Right lobe of liver (tissue), 6 donors: ENCODE measurements at regions not wholly inside any gene's neighbourhood (a gene's known extent, or its start where the extent isn't known, plus 50 kb on each side); places are given as distances from the start of the nearest gene placed in this dataset.

Experiments used
- ATAC-seq, 4 donors: fragments of 200-7000 bp; cut with Tn5 transposase; one replicate each; pipeline ENCODE4 v1.9.1; 2020; ENCODE audit warnings: mild to moderate bottlenecking in 4 of 4, moderate library complexity in 4 of 4
- DNase-seq, 3 donors: peaks; one replicate each; pipeline ENCODE4 v3.0.0-alpha.2; 2020
- H3K27ac ChIP-seq, 3 donors: fragments of 200-600 bp; one replicate each; pipeline ENCODE4 v1.8.0; 2022
- H3K27me3 ChIP-seq, 2 donors: fragments of 200-600 bp; one replicate each; pipeline ENCODE4 v1.8.0; 2022
- H3K36me3 ChIP-seq, 4 donors: fragments of 200-600 bp; sonication (generic) in 1 of 4; one replicate each; pipeline versions ENCODE4 v1.5.1 to v1.8.0; 2017 to 2022; ENCODE audit warnings: control low read depth in 1 of 4
- H3K4me1 ChIP-seq, 4 donors: fragments of 200-600 bp; sonication (generic) in 1 of 4; one replicate each; pipeline versions ENCODE4 v1.5.1 to v1.8.0; 2017 to 2022; ENCODE audit warnings: control low read depth in 1 of 4
- H3K4me3 ChIP-seq, 3 donors: fragments of 200-600 bp; one replicate each; pipeline ENCODE4 v1.8.0; 2022
- H3K9me3 ChIP-seq, 4 donors: fragments of 200-600 bp; sonication (generic) in 1 of 4; one replicate each; pipeline versions ENCODE4 v1.5.1 to v1.8.0; 2017 to 2022; ENCODE audit warnings: control low read depth in 1 of 4
- CTCF ChIP-seq, 4 donors: fragments of 200-600 bp in 3 of 4; fragments of 450-650 bp in 1 of 4; IDR thresholded peaks; one replicate each; pipeline versions ENCODE4 v1.5.1 to v1.8.0; 2016 to 2022; ENCODE audit warnings: antibody characterized with exemption in 4 of 4, mild to moderate bottlenecking in 2 of 4
- POLR2A ChIP-seq: fragments of 450-650 bp; IDR thresholded peaks from one replicate; pipeline ENCODE4 v1.6.1; 2017; ENCODE audit warnings: antibody characterized with exemption, mild to moderate bottlenecking
- WGBS: methylation state at CpG from one replicate; pipeline ENCODE4 v1.1.6; 2018; ENCODE audit warnings: low coverage, low lambda C conversion rate; ENCODE audit not compliant: insufficient coverage; ENCODE audit errors: missing lambda C conversion rate; 5-methylcytosine and 5-hydroxymethylcytosine counted together
- intact Hi-C, 2 donors: fragments of 100-400 bp; cut with DNase I; formaldehyde crosslinking; loops; one replicate each; pipeline versions ENCODE4 v1.11.2 to v1.14.1; 2022
- donor health status: DM: no; HTN: yes; CAD: no.
- donor health status: DM: no; HTN: no; CAD: no.
- donor health status: DM: no; HTN: no; CAD: no.
- donor health status: DM: no; HTN: yes; CAD: no.
- donor health status: DM: no; HTN: yes; CAD: no.

- TF ChIP-seq CTCF (IDR thresholded peaks at IDR 0.05): no peak
- TF ChIP-seq POLR2A: no peak
- no peak for ATAC-seq
- DNase-seq: no peak
- Histone ChIP-seq H3K4me3 (no peak overlapping the region), H3K4me1 (no peaks in the 10 kb centered on the region), H3K36me3 (no peaks in the 10 kb centered on the region), H3K27ac (no peak overlapping the region), H3K9me3 (no peaks in the 10 kb centered on the region), H3K27me3 (no peaks in the 10 kb centered on the region)
- intact Hi-C loops: no loop called here
- WGBS: 72% methylated on average over 4 of the region's 4 CpGs
These were observed 68.5 kb upstream of the CACNA2D3 start for GRCh38 chr3:54053882-54054281.

GRCh38 chr3:54053211-54053610 is 69.1 kb upstream of the CACNA2D3 start:
- H3K4me3 ChIP-seq: no peak overlapping the region
- no peak for ATAC-seq
- H3K9me3 ChIP-seq: no peaks in the 10 kb centered on the region
- no peak for DNase-seq
- TF ChIP-seq POLR2A (no peak), CTCF (IDR thresholded peaks at IDR 0.05) (no peak)
- H3K4me1 ChIP-seq: no peaks in the 10 kb centered on the region
- 52% methylated on average over 4 of the region's 5 CpGs for WGBS
- H3K27me3 ChIP-seq: no peaks in the 10 kb centered on the region
- intact Hi-C loops: no loop called here
- no peaks in the 10 kb centered on the region for H3K36me3 ChIP-seq
- H3K27ac ChIP-seq: no peak overlapping the region

- no peaks in the 10 kb centered on the region for H3K9me3 ChIP-seq
- no peak overlapping the region for H3K4me3 ChIP-seq
- H3K4me1 ChIP-seq: no peaks in the 10 kb centered on the region
- intact Hi-C loops: no loop called here
- no peak overlapping the region for H3K27ac ChIP-seq
- no peaks in the 10 kb centered on the region for H3K36me3 ChIP-seq
- no peak for DNase-seq
- no peaks in the 10 kb centered on the region for H3K27me3 ChIP-seq
- TF ChIP-seq POLR2A (no peak), CTCF (IDR thresholded peaks at IDR 0.05) (no peak)
- 57% methylated on average over 5 of the region's 5 CpGs for WGBS
- peak in 1 of 4 donors; percentile 60 for ATAC-seq
These were observed 74.8 kb upstream of the CACNA2D3 start for GRCh38 chr3:54047568-54047967.

- DNase-seq: no peak
- no peaks in the 10 kb centered on the region for H3K36me3 ChIP-seq
- H3K9me3 ChIP-seq: no peaks in the 10 kb centered on the region
- H3K4me3 ChIP-seq: no peak overlapping the region
- TF ChIP-seq CTCF (IDR thresholded peaks at IDR 0.05) (no peak), POLR2A (no peak)
- no peaks in the 10 kb centered on the region for H3K27me3 ChIP-seq
- ATAC-seq: peak in 1 of 4 donors; percentile 48
- no peak overlapping the region for H3K27ac ChIP-seq
- no peaks in the 10 kb centered on the region for H3K4me1 ChIP-seq
- intact Hi-C loops: no loop called here
These were observed 75.6 kb upstream of the CACNA2D3 start for GRCh38 chr3:54046641-54047214.
